HG03521 (cell line): ENCODE measurements at regions not wholly inside any gene's neighbourhood (a gene's known extent, or its start where the extent isn't known, plus 50 kb on each side); places are given as distances from the start of the nearest gene placed in this dataset.

Experiments used
- ATAC-seq: cut with Tn5 transposase; IDR thresholded peaks from one replicate; pipeline ENCODE4 v1.9.1; 2021; ENCODE audit warnings: mild to moderate bottlenecking, moderate library complexity; ENCODE audit not compliant: unreplicated experiment

- ATAC-seq: no peak
Observed at GRCh38 chr13:47190696-47191305, 293.9 kb upstream of the HTR2A start.

DNA sequence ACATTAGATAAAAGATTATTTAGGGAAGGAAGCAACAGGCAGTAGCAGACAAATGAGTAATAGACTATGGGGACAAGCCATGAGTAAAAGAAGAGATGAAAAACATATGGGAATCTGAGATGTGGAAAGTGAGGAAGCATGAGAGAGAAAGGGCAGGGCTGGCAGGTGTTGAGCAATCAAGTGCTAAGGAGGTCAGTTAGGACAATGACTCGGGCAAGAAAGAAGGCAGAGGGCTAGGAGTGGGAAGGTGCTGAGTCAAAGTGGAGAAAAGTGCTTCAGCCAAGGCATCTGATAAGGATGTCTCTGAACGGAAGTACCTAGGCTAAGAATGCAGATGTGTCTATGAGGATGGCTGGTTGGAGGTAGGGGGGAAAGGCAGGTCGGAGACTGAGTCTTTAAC, 291.9 kb upstream of the HTR2A start:
- no peak for ATAC-seq

GRCh38 chr13:47186471-47186870, 289.6 kb upstream of the HTR2A start:
- no peak for ATAC-seq

- no peak for ATAC-seq
Observed at GRCh38 chr13:47184321-47184720, 287.5 kb upstream of the HTR2A start.

DNA sequence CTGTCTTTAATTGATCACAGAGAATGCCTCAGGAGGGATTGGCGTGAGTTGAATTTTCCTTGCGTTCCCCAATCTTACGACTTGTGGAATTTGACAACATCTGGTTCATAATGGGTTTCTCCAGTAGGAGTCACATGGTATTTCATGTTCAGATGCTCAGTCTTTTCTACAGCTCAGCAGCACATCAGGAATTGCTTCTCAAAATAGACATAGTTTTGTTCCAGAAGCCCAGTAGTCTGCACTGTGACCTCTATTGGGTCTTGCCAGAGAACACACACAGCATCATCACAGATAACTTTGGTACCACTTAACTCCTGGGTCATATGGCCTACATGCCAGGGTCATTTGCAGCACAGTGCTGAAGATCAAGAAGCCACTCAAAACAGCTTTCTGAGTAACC, 282.5 kb upstream of the HTR2A start:
- no peak for ATAC-seq

- no peak for ATAC-seq
Observed at GRCh38 chr13:47178090-47178950, 281.5 kb upstream of the HTR2A start.

DNA sequence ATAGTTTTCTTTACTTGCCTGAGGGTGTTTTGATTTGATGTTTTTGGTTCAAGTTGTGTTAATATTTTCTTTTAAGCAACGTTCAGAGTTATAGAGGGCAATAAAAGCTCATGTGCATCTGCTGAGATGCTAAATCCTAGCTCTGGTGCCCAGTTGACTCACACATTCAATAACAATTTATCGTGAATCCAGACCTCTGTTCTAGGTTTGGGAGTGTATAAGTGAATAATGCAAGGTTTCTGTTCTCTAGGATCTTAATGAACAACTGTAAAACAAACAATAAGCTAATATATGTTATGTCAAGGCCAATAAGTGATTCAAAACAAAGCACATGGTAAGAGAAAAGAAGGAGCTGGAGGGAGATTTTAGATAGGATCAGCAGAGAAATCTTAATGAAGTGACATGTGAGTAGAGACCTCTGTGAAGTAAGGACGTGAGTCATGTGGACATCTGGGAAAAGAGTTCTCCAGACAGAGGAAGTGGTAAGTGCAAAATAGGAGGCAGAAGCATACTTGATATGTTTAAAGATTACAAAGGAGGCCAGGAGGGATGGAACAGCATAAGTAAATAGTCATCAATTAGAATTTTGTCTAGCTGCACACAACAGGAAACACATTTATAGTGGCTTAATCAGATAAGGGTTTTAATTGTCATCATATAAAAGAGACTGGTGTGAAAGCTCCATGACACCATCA, 278.5 kb upstream of the HTR2A start:
- no peak for ATAC-seq

DNA sequence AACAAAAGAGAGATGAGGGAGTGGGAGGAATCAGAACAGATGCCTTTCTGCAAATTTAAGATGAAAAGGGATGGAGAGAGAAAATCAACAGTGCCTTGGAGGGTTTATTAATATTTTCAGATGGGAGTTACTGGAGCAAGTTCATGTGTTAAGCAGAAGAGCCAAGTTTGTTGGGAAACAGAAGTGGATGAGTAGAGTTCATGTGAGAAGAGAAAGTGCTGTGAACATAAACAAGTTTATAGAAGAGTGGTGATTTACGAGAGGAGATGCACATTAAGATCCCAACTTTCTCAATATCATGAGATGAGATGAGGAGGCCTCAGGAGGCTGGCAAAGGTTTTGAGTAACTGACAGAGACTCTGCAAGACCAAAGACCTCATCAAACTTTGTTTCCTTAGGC, 274.1 kb upstream of the HTR2A start:
- no peak for ATAC-seq

GRCh38 chr13:47168618-47169017, 271.8 kb upstream of the HTR2A start:
- ATAC-seq: no peak

DNA sequence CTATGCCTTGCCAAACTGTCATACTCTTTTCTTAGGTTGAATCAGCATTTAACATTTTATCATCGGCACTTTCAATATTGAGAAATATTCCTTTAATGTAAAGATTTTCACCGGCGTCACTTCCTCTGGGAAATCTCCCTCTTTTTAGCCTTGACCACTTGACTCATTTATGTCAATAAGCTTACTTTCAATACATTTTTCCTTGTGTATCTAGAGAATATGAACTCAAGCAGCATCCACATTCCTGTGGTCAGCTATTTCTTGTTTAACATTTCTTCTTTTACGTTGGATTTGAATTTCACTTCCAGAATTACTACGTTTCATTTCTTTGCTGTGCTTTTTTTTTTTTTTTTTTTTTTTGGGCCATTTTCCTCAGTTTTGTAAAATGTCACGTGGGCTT, 271.2 kb upstream of the HTR2A start:
- ATAC-seq: no peak

DNA sequence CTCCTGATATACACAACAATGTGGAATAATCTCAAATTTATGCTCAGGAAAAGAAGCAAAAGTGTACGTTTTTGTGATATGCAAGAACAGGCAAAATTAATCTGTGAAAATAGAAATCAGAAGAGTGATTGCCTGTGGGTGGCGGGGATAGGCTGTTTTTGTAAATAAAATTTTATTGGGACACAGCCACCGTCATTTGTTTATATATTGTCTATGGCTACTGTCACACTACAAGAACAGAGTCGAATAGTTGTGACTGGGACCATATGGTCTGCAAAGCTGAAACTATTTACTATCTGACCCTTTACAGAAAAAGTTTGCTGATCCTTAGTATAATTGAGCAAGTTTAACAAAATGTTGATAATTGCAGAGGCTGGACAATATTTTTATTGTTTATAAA, 269.5 kb upstream of the HTR2A start:
- ATAC-seq: no peak

- no peak for ATAC-seq
Observed at GRCh38 chr13:47159853-47160550, 263.1 kb upstream of the HTR2A start.

DNA sequence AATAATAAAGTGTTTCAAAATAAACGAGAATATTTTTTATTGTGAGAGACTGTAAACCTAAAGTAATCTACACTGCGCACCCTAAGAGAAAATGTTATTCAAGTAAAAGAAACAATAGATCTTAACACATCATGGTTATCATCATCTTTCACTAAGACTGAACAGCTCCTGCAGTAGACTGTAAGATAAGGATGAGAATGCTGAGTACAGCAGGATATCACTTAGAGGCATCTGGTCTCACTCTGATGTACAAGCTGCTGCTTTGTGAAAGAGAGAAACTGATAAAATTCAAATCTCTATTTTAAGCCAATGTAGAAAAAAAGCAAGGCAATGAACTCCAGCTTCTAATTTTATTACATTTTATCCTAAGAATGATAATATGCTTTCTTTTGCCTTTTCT, 261.7 kb upstream of the HTR2A start:
- ATAC-seq: no peak

DNA sequence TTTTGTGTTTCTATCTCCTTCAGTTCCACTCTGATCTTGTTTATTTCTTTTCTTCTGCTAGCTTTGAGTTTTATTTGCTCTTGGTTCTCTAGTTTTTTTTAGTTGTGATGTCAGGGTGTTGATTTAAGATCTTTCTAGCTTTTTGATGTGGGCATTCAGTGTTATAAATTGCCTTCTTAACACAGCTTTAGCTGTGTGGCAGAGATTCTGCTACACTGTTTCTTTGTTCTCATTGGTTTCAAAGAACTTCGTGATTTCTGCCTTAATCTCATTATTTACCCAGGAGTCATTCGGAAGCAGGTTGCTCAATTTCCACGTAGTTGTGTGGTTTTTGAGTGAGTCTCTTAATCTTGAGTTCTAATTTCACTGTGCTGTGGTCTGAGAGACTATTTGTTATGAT, 251.7 kb upstream of the HTR2A start:
- ATAC-seq: no peak

GRCh38 chr13:47147812-47148119, 250.9 kb upstream of the HTR2A start:
- ATAC-seq: no peak

GRCh38 chr13:47146991-47147811, 250.3 kb upstream of the HTR2A start:
- ATAC-seq: peak; percentile 96

DNA sequence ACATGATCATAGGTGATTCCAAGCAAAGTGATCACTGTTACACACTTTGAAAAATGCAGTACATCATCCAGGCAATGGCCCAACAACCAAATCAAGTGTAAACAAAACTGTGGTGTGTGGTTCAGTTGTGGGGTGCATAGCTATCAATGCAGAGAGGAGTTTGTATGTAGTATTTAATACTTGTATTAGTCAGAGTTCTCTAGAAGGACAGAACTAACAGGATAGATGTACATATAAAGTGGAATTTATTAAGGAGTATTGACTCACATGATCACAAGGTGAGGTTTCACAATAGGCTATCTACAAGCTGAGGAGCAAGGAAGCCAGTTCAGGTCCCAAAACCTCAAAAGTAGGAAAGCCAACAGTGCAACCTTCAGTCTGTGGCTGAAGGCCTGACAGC, 249.3 kb upstream of the HTR2A start:
- no peak for ATAC-seq

- ATAC-seq: no peak
Observed at GRCh38 chr13:47144782-47145181, 247.9 kb upstream of the HTR2A start.

GRCh38 chr13:47142105-47142504, 245.3 kb upstream of the HTR2A start:
- no peak for ATAC-seq

- ATAC-seq: no peak
Observed at GRCh38 chr13:47139519-47139918, 242.7 kb upstream of the HTR2A start.

DNA sequence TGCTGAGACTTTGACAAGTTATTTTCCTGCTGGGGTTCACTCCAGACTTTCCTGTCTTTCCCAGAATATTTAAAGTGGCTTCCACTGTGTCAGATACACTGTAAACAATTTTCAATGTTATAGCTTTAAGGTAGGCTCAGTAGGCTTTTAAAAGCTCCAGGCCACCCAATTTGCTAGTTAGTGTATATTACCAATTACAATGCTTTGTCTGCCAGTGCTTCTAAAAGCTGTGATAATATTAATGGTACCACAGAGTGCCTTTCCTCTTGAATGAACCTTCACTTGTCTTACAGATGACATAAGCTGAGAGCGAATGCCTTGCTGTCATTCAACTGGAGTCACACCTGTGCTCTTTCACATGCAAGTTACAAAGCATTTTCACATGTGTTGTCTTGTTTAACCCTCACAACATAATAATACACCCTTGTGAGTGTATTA, 239.7 kb upstream of the HTR2A start:
- no peak for ATAC-seq
